Activated B cell treated with CpG ODN at 0.5 μM for 24 hours (primary cell): ENCODE measurements at regions not wholly inside any gene's neighbourhood (a gene's known extent, or its start where the extent isn't known, plus 50 kb on each side); places are given as distances from the start of the nearest gene placed in this dataset.

ENCODE experiments used
- ATAC-seq: fragments of 200-7000 bp; cut with Tn5 transposase; one replicate; pipeline ENCODE4 v1.10.0; 2021; ENCODE audit warnings: low read depth, mild to moderate bottlenecking, moderate library complexity
- CTCF ChIA-PET: fragments of 350-600 bp; sonication (Branson Sonifier 250); formaldehyde crosslinking; loops from one replicate; lab custom pipeline; 2021; ENCODE audit warnings: antibody characterized with exemption; lab: Charles Lee
- POLR2A ChIA-PET: fragments of 350-600 bp; sonication (Branson Sonifier 250); formaldehyde crosslinking; loops from one replicate; lab custom pipeline; 2021; ENCODE audit warnings: antibody characterized with exemption; lab: Charles Lee
- DNase-seq: peaks from one replicate; pipeline ENCODE4 v3.0.0; 2022
- H3K27ac Mint-ChIP-seq: one replicate; pipeline ENCODE4 v1.8.0; 2020; ENCODE audit warnings: mixed read lengths
- H3K27me3 Mint-ChIP-seq: one replicate; pipeline ENCODE4 v1.8.0; 2021; ENCODE audit warnings: mixed read lengths
- H3K36me3 Mint-ChIP-seq: one replicate; pipeline ENCODE4 v1.8.0; 2021; ENCODE audit warnings: low read depth, mixed read lengths
- H3K4me1 Mint-ChIP-seq: one replicate; pipeline ENCODE4 v1.8.0; 2021; ENCODE audit warnings: mixed read lengths
- H3K4me3 Mint-ChIP-seq: one replicate; pipeline ENCODE4 v1.8.0; 2020; ENCODE audit warnings: mild to moderate bottlenecking, mixed read lengths
- H3K9me3 Mint-ChIP-seq: one replicate; pipeline ENCODE4 v1.8.0; 2020; ENCODE audit warnings: mixed read lengths
- CTCF ChIP-seq: fragments of 200-600 bp; IDR thresholded peaks from one replicate; pipeline ENCODE4 v1.8.0; 2022; ENCODE audit warnings: antibody characterized with exemption, mild to moderate bottlenecking
- intact Hi-C: fragments of 100-400 bp; cut with micrococcal nuclease; formaldehyde crosslinking; loops from one replicate; pipeline ENCODE4 v1.15.1; 2024

- H3K27ac Mint-ChIP-seq: no peak overlapping the region
- H3K9me3 Mint-ChIP-seq: no peaks in the 10 kb centered on the region
- DNase-seq (no peak), ATAC-seq (no peak)
- H3K36me3 Mint-ChIP-seq: no peaks in the 10 kb centered on the region
- ChIA-PET CTCF (interaction anchor here (1.4 kb wide), 1 partner anchor 17 kb away, joined by 4 read pairs; no protein-coding TSS in a partner anchor), POLR2A (no interaction called here)
- intact Hi-C loops: no loop called here
- no peaks in the 10 kb centered on the region for H3K27me3 Mint-ChIP-seq
- no peak overlapping the region for H3K4me3 Mint-ChIP-seq
- H3K4me1 Mint-ChIP-seq: no peaks in the 10 kb centered on the region
- no peak for TF ChIP-seq CTCF
Measured at GRCh38 chr2:126510960-126511359, 145.0 kb upstream of the GYPC start.

DNA sequence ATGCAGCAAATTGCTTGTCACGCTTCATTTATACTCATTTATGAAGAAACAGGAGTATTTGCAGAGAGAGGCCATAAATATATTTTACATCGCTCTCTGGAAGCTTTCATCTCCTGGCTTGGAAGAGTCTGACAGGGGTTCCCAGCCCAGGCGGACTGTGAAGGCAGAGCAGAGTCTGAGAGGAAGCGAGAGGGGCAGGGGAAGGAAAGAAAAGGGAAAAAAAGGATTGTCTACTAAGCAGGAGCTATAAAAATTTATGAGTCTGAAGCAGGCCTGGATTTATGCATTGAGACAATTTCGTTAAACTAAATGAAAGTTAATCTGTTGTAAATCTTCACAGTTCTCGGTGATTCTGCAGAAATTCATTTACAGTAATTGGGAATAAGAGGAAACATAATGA is 143.9 kb upstream of the GYPC start:
- no peak for TF ChIP-seq CTCF
- DNase-seq (no peak), ATAC-seq (no peak)
- intact Hi-C loops: no loop called here
- Mint-ChIP-seq H3K9me3 (no peaks in the 10 kb centered on the region), H3K4me1 (no peaks in the 10 kb centered on the region), H3K36me3 (no peaks in the 10 kb centered on the region), H3K4me3 (no peak overlapping the region), H3K27me3 (no peaks in the 10 kb centered on the region), H3K27ac (no peak overlapping the region)
- POLR2A ChIA-PET: no interaction called here
- CTCF ChIA-PET: interaction anchor here (1.4 kb wide), 1 partner anchor 16 kb away, joined by 4 read pairs; no protein-coding TSS in a partner anchor

DNA sequence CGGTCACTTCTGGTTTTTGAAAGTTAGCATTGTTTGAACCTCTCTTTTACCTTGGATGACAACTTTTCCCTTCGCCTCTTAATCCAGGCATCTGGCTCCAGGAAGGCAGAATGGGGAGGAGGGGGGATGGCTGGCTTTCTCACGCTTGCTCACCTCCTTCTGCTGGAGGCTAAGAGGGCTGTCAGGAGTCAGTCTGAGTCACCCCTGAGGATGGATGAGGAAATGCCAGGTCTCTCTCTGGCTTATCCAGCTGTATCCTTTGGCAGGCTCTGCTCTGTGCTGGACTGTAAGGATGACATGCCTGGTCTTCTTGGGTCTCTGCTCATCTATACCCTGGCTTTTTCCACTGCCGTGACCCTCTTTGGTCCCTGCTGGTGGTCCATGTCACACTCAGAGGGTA is 142.9 kb upstream of the GYPC start:
- H3K4me3 Mint-ChIP-seq: no peak overlapping the region
- no peak for ATAC-seq
- intact Hi-C loops: no loop called here
- H3K36me3 Mint-ChIP-seq: no peaks in the 10 kb centered on the region
- no peak overlapping the region for H3K27ac Mint-ChIP-seq
- no peaks in the 10 kb centered on the region for H3K4me1 Mint-ChIP-seq
- H3K9me3 Mint-ChIP-seq: no peaks in the 10 kb centered on the region
- ChIA-PET CTCF (no interaction called here), POLR2A (no interaction called here)
- DNase-seq: no peak
- H3K27me3 Mint-ChIP-seq: no peaks in the 10 kb centered on the region
- no peak for TF ChIP-seq CTCF

GRCh38 chr2:126515471-126515870 is 140.5 kb upstream of the GYPC start:
- TF ChIP-seq CTCF: no peak
- DNase-seq: no peak
- ChIA-PET CTCF (interaction anchor here (1.2 to 2.2 kb wide), 2 partner anchors 10 to 13 kb away, joined by 3 to 5 read pairs; no protein-coding TSS in a partner anchor), POLR2A (no interaction called here)
- H3K36me3 Mint-ChIP-seq: no peaks in the 10 kb centered on the region
- no peaks in the 10 kb centered on the region for H3K9me3 Mint-ChIP-seq
- H3K27me3 Mint-ChIP-seq: peaks cover 5% of the 10 kb centered on the region
- H3K4me1 Mint-ChIP-seq: no peaks in the 10 kb centered on the region
- ATAC-seq: no peak
- no peak overlapping the region for H3K27ac Mint-ChIP-seq
- intact Hi-C loops: no loop called here
- H3K4me3 Mint-ChIP-seq: no peak overlapping the region

DNA sequence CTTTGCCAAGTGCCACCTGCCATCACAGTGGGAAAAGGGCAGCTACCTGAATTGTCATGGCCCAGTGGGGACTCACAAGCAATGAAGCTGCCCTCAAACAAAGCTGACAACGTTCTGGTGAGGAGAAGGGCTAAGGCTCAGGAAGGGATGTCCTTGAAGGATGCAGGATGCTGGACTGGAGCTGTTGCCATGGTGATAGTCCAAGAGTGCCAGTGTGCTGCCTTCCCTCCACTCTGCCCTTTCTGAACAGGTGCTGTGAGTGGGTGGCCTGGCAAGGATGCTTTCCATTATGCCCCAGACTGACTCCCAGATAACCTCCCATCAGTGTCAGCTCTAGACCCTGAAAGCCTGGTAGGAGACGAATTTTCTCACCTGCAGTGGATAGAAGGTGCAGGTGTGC is 137.8 kb upstream of the GYPC start:
- ATAC-seq (no peak), DNase-seq (no peak)
- H3K9me3 Mint-ChIP-seq: no peaks in the 10 kb centered on the region
- peaks cover 5% of the 10 kb centered on the region for H3K27me3 Mint-ChIP-seq
- no peak overlapping the region for H3K27ac Mint-ChIP-seq
- TF ChIP-seq CTCF: no peak
- H3K4me3 Mint-ChIP-seq: no peak overlapping the region
- POLR2A ChIA-PET: no interaction called here
- intact Hi-C loops: no loop called here
- CTCF ChIA-PET: interaction anchor here (2.8 kb wide), 1 partner anchor 10 kb away, joined by 11 read pairs; no protein-coding TSS in a partner anchor
- H3K4me1 Mint-ChIP-seq: no peaks in the 10 kb centered on the region
- no peaks in the 10 kb centered on the region for H3K36me3 Mint-ChIP-seq
